Loucy (cell line): ENCODE measurements at regions not wholly inside any gene's neighbourhood (a gene's known extent, or its start where the extent isn't known, plus 50 kb on each side); places are given as distances from the start of the nearest gene placed in this dataset.

Experiments
- CTCF ChIP-seq: fragments of 200-600 bp; sonication (generic); conservative IDR thresholded peaks from 2 replicates; pipeline ENCODE4 v1.5.1; 2014; ENCODE audit warnings: mild to moderate bottlenecking, antibody characterized with exemption, low read length
- EZH2phosphoT487 ChIP-seq: fragments of 200-600 bp; IDR thresholded peaks from 2 replicates; pipeline ENCODE4 v1.6.1; 2018; ENCODE audit warnings: antibody characterized with exemption, mild to moderate bottlenecking, moderate library complexity, borderline replicate concordance

GRCh38 chr10:80927419-80928078 is 389.8 kb downstream of the SH2D4B start:
- TF ChIP-seq CTCF (no peak), EZH2phosphoT487 (no peak)
